Chondrocyte (in vitro differentiated cells): ENCODE measurements at regions not wholly inside any gene's neighbourhood (a gene's known extent, or its start where the extent isn't known, plus 50 kb on each side); places are given as distances from the start of the nearest gene placed in this dataset.

ENCODE experiments used
- DNase-seq: peaks from one replicate; pipeline ENCODE4 v3.0.0; 2021; ENCODE audit warnings: mixed read lengths, low spot score
- H3K27ac Mint-ChIP-seq: one replicate; pipeline ENCODE4 v1.8.0; 2021; ENCODE audit warnings: mild to moderate bottlenecking, moderate library complexity, mixed read lengths; ENCODE audit not compliant: unreplicated experiment
- H3K27me3 Mint-ChIP-seq: 2 replicates; pipeline ENCODE4 v1.8.0; 2021; ENCODE audit warnings: low read depth, mixed read lengths
- H3K36me3 Mint-ChIP-seq: 2 replicates; pipeline ENCODE4 v1.8.0; 2021; ENCODE audit warnings: low read depth, mixed read lengths
- H3K4me1 Mint-ChIP-seq: 2 replicates; pipeline ENCODE4 v1.8.0; 2021; ENCODE audit warnings: low read depth, mild to moderate bottlenecking, mixed read lengths
- H3K4me3 Mint-ChIP-seq: one replicate; pipeline ENCODE4 v1.8.0; 2021; ENCODE audit warnings: mild to moderate bottlenecking, moderate library complexity, mixed read lengths; ENCODE audit not compliant: unreplicated experiment
- H3K9me3 Mint-ChIP-seq: 2 replicates; pipeline ENCODE4 v1.8.0; 2021; ENCODE audit warnings: low read depth, mixed read lengths
- TF ChIP-seq, protein P1 (sequence below): fragments of 200-600 bp; sonication (generic); IDR thresholded peaks from 2 replicates; pipeline ENCODE4 v1.5.0; 2021; ENCODE audit warnings: antibody characterized with exemption, mild to moderate bottlenecking, moderate library complexity

DNA sequence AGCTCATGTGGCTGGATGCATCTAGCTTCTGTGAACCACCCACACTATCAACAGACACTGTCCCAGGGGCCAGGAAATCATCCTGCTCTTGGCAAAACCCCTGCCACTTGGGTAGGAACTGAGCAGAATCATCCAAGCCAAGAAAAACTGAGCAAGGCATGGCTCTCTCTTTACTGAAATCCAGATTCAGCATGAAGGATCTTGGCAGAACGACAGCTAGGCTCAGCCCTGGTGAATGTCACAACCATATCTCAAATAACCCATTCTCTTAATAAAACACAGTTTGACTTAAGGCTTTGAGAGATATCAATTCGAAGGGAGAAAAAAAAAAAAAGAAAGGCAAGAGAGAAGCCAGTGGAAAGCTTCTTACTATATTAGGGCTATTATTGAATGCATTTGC, 72.2 kb downstream of the MAF start:
- peaks cover 20% of the 10 kb centered on the region for H3K4me1 Mint-ChIP-seq
- H3K4me3 Mint-ChIP-seq: no peak overlapping the region
- no peak for DNase-seq
- no peaks in the 10 kb centered on the region for H3K9me3 Mint-ChIP-seq
- H3K27me3 Mint-ChIP-seq: peaks cover 16% of the 10 kb centered on the region
- TF ChIP-seq, protein P1, sequence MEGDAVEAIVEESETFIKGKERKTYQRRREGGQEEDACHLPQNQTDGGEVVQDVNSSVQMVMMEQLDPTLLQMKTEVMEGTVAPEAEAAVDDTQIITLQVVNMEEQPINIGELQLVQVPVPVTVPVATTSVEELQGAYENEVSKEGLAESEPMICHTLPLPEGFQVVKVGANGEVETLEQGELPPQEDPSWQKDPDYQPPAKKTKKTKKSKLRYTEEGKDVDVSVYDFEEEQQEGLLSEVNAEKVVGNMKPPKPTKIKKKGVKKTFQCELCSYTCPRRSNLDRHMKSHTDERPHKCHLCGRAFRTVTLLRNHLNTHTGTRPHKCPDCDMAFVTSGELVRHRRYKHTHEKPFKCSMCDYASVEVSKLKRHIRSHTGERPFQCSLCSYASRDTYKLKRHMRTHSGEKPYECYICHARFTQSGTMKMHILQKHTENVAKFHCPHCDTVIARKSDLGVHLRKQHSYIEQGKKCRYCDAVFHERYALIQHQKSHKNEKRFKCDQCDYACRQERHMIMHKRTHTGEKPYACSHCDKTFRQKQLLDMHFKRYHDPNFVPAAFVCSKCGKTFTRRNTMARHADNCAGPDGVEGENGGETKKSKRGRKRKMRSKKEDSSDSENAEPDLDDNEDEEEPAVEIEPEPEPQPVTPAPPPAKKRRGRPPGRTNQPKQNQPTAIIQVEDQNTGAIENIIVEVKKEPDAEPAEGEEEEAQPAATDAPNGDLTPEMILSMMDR: no peak
- H3K27ac Mint-ChIP-seq: no peak overlapping the region
- H3K36me3 Mint-ChIP-seq: no peaks in the 10 kb centered on the region

DNA sequence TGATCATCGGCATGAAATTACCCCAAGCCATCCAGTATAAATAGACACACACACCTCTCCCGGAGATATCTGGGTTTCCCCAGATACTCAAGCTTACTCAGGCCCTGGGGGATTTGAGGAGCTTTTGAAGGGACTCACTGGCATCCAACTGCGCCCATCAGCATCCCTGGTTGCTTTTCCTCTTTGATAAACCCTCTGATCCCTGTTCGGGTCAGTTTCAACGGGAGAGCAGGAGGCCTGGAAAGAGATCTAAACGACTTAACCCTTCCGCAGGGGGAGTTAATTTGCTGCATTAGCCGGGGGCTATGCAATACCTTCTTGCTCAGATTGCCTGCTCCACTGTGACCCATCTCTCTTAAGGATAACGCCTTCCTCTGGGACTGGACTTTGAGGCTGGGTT, 76.6 kb downstream of the MAF start:
- no peak overlapping the region for H3K4me3 Mint-ChIP-seq
- H3K9me3 Mint-ChIP-seq: no peaks in the 10 kb centered on the region
- peaks cover 9% of the 10 kb centered on the region for H3K4me1 Mint-ChIP-seq
- TF ChIP-seq, protein P1: no peak
- H3K27me3 Mint-ChIP-seq: peaks cover 27% of the 10 kb centered on the region
- no peak for DNase-seq
- no peaks in the 10 kb centered on the region for H3K36me3 Mint-ChIP-seq
- no peak overlapping the region for H3K27ac Mint-ChIP-seq

DNA sequence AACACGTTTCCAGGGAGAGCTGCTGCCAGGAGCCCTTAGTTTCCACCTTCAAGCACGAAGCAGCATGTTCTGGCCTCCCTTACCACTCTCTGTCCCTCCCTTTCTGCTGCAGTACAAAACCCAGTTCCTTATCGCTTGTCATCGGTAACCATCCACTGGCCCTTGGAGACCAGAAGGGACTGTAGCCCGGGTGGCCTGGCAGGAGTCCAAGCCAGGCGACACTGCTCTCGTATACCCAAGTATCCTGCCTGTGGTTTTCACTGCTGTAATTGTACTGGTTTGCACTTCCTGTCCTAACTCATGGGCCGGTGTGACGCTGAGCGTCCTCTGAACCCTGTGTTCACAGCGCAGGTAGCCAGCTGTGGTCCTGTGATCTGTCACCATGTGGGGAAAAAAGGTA, 81.1 kb downstream of the MAF start:
- H3K4me1 Mint-ChIP-seq: no peaks in the 10 kb centered on the region
- H3K27me3 Mint-ChIP-seq: peaks cover 24% of the 10 kb centered on the region
- H3K9me3 Mint-ChIP-seq: no peaks in the 10 kb centered on the region
- TF ChIP-seq, protein P1: no peak
- no peak overlapping the region for H3K27ac Mint-ChIP-seq
- no peaks in the 10 kb centered on the region for H3K36me3 Mint-ChIP-seq
- no peak overlapping the region for H3K4me3 Mint-ChIP-seq
- DNase-seq: no peak

DNA sequence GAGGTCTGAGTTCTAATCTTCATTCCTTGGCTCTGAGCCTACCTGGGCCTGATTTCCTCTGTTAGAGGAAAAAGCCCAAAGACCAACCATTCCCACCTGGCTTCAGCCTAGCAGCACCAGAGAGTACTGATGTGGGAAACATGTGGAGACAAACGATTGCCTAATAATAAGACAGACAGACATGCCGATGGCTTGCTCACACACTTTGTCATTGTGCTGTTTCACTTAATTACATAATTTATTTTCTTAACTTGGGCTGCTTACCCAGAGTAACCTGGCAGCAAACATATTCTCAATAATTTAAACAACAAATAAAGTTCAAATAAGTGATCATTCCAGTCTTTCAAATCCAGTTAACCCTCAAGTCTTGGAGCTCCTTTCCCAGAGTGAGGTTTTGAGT, 83.4 kb downstream of the MAF start:
- no peaks in the 10 kb centered on the region for H3K36me3 Mint-ChIP-seq
- TF ChIP-seq, protein P1: no peak
- no peaks in the 10 kb centered on the region for H3K4me1 Mint-ChIP-seq
- no peak overlapping the region for H3K4me3 Mint-ChIP-seq
- H3K27ac Mint-ChIP-seq: no peak overlapping the region
- H3K27me3 Mint-ChIP-seq: peaks cover 27% of the 10 kb centered on the region
- no peaks in the 10 kb centered on the region for H3K9me3 Mint-ChIP-seq
- no peak for DNase-seq

DNA sequence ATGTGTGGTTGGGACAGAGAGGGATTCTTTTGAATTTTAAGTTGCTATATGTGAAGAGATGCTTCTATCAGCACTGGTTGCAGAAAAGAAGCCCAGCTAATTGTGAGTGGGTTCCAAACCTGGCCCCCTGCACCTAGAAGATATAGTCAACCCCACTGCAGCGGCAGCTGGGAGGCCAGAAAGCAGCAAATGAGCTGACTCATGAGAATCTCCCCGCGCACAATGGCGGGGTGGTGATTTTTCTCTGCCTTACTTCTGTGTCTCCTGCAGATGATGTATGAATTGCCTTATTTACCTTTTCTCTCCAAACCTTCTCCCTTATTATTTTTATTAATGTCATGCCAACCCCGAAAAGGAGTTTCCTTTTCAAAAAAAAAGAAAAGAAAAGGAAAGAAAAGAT, 89.7 kb downstream of the MAF start:
- Mint-ChIP-seq H3K36me3 (no peaks in the 10 kb centered on the region), H3K27me3 (peaks cover 21% of the 10 kb centered on the region), H3K4me3 (no peak overlapping the region), H3K4me1 (peaks cover 7% of the 10 kb centered on the region), H3K9me3 (no peaks in the 10 kb centered on the region), H3K27ac (peak overlapping the region; percentile 18)
- TF ChIP-seq, protein P1: no peak
- no peak for DNase-seq
